ENCODE measurements at regions not wholly inside any gene's neighbourhood (a gene's known extent, or its start where the extent isn't known, plus 50 kb on each side); places are given as distances from the start of the nearest gene placed in this dataset.

- no peak overlapping the region for H3K27ac ChIP-seq
Measured at GRCh38 chr17:69732272-69732918, 317.9 kb downstream of the MAP2K6 start.

GRCh38 chr17:69733171-69734012 is 318.9 kb downstream of the MAP2K6 start:
- H3K36me3 ChIP-seq, result no peaks in the 10 kb centered on the region
- intact Hi-C loops (cut with DNase I; ENCODE audit: low total_unique reads), result no loop called here
- no peak overlapping the region for H3K27ac ChIP-seq
- no peak for DNase-seq
- no peak overlapping the region for H3K4me3 ChIP-seq
- TF ChIP-seq POLR2A (IDR thresholded peaks at IDR 0.05) (no peak), CTCF (IDR thresholded peaks at IDR 0.05) (no peak)
- no peaks in the 10 kb centered on the region for H3K4me1 ChIP-seq
- no peaks in the 10 kb centered on the region for H3K9me3 ChIP-seq
- no peaks in the 10 kb centered on the region for H3K27me3 ChIP-seq

More at GRCh38 chr17:69732272-69732918, 317.9 kb downstream of the MAP2K6 start:
- no peaks in the 10 kb centered on the region for H3K27me3 ChIP-seq
- intact Hi-C loops (cut with DNase I; ENCODE audit: low total_unique reads), result no loop called here
- no peaks in the 10 kb centered on the region for H3K4me1 ChIP-seq
- no peak for DNase-seq
- H3K9me3 ChIP-seq, result no peaks in the 10 kb centered on the region
- H3K4me3 ChIP-seq, result no peak overlapping the region
- no peaks in the 10 kb centered on the region for H3K36me3 ChIP-seq
- no peak for TF ChIP-seq CTCF (IDR thresholded peaks at IDR 0.05)
- TF ChIP-seq POLR2A (IDR thresholded peaks at IDR 0.05), result no peak

GRCh38 chr17:69734656-69735055 is 320.2 kb downstream of the MAP2K6 start:
- intact Hi-C loops (cut with DNase I; ENCODE audit: low total_unique reads), result no loop called here
- TF ChIP-seq POLR2A (IDR thresholded peaks at IDR 0.05) (no peak), CTCF (IDR thresholded peaks at IDR 0.05) (no peak)
- Histone ChIP-seq H3K27ac (no peak overlapping the region), H3K4me1 (no peaks in the 10 kb centered on the region), H3K9me3 (no peaks in the 10 kb centered on the region), H3K4me3 (no peak overlapping the region), H3K36me3 (no peaks in the 10 kb centered on the region), H3K27me3 (no peaks in the 10 kb centered on the region)
- no peak for DNase-seq

GRCh38 chr17:69735285-69735684 is 320.8 kb downstream of the MAP2K6 start:
- intact Hi-C loops (cut with DNase I; ENCODE audit: low total_unique reads), result no loop called here
- H3K9me3 ChIP-seq, result no peaks in the 10 kb centered on the region
- H3K36me3 ChIP-seq, result no peaks in the 10 kb centered on the region
- H3K4me1 ChIP-seq, result no peaks in the 10 kb centered on the region
- no peak for TF ChIP-seq POLR2A (IDR thresholded peaks at IDR 0.05)
- no peak for TF ChIP-seq CTCF (IDR thresholded peaks at IDR 0.05)
- no peak overlapping the region for H3K4me3 ChIP-seq
- no peak overlapping the region for H3K27ac ChIP-seq
- no peaks in the 10 kb centered on the region for H3K27me3 ChIP-seq
- DNase-seq, result no peak

- H3K27me3 ChIP-seq, result no peaks in the 10 kb centered on the region
- TF ChIP-seq CTCF (IDR thresholded peaks at IDR 0.05) (no peak), POLR2A (IDR thresholded peaks at IDR 0.05) (no peak)
Measured at GRCh38 chr17:69743091-69743490, 328.6 kb downstream of the MAP2K6 start.

More at GRCh38 chr17:69743091-69743490, 328.6 kb downstream of the MAP2K6 start:
- intact Hi-C loops (cut with DNase I; ENCODE audit: low total_unique reads), result no loop called here
- Histone ChIP-seq H3K4me3 (no peak overlapping the region), H3K9me3 (no peaks in the 10 kb centered on the region), H3K4me1 (no peaks in the 10 kb centered on the region), H3K27ac (no peak overlapping the region), H3K36me3 (no peaks in the 10 kb centered on the region)
- no peak for DNase-seq
